Esophagus squamous epithelium (tissue), 5 donors: ENCODE measurements at regions not wholly inside any gene's neighbourhood (a gene's known extent, or its start where the extent isn't known, plus 50 kb on each side); places are given as distances from the start of the nearest gene placed in this dataset.

Experiments used
- DNase-seq: peaks from one replicate; lab custom pipeline; 2025; lab: John Stamatoyannopoulos, UW
- H3K27ac ChIP-seq, 4 donors: fragments of 200-600 bp; sonication (generic); one replicate each; pipeline ENCODE4 v1.5.1; 2016 to 2019; ENCODE audit warnings: mild to moderate bottlenecking in 1 of 4
- H3K27me3 ChIP-seq, 4 donors: fragments of 200-600 bp; sonication (generic); 1 replicate in 3 of 4; 2 replicates in 1 of 4; pipeline versions ENCODE4 v1.5.1 to v1.6.0; 2017 to 2021; ENCODE audit warnings: antibody characterized with exemption in 1 of 4
- H3K36me3 ChIP-seq, 3 donors: fragments of 200-600 bp; sonication (generic); one replicate each; pipeline ENCODE4 v1.5.1; 2016 to 2019
- H3K4me1 ChIP-seq, 3 donors: fragments of 200-600 bp; sonication (generic); one replicate each; pipeline ENCODE4 v1.5.1; 2017 to 2019
- H3K4me3 ChIP-seq, 4 donors: fragments of 200-600 bp; sonication (generic); 1 replicate in 3 of 4; 2 replicates in 1 of 4; pipeline ENCODE4 v1.5.1; 2016 to 2019; ENCODE audit warnings: mild to moderate bottlenecking in 2 of 4, moderate library complexity in 1 of 4
- H3K9me3 ChIP-seq, 3 donors: fragments of 200-600 bp; sonication (generic); one replicate each; pipeline ENCODE4 v1.5.1; 2016 to 2019
- CTCF ChIP-seq, 6 experiments: fragments of 450-650 bp in 4 of 6; fragments of 200-600 bp in 2 of 6; sonication (generic) in 2 of 6; IDR thresholded peaks; one replicate each; pipeline ENCODE4 v1.5.1; 2016 to 2019; ENCODE audit warnings: antibody characterized with exemption in 6 of 6, mild to moderate bottlenecking in 4 of 6, moderate library complexity in 4 of 6
- POLR2A ChIP-seq, 4 donors: fragments of 450-650 bp; IDR thresholded peaks; one replicate each; pipeline ENCODE4 v1.6.1; 2017; ENCODE audit warnings: antibody characterized with exemption in 4 of 4, mild to moderate bottlenecking in 4 of 4, moderate library complexity in 3 of 4
- WGBS, 2 donors: methylation state at CpG; one replicate each; pipeline ENCODE4 v1.1.5; 2018; 5-methylcytosine and 5-hydroxymethylcytosine counted together
- intact Hi-C: fragments of 100-400 bp; cut with DNase I; formaldehyde crosslinking; loops from one replicate; pipeline ENCODE4 v1.15.0; 2022
- donor health status: DM: yes; HTN: yes; CAD: no.

- H3K27me3 ChIP-seq: peaks cover 0 to 62% (median 0%) of the 10 kb centered on the region in 4 donors
These were observed 98.7 kb downstream of the CPZ start for GRCh38 chr4:8691151-8691775.

GRCh38 chr4:8690216-8691150, 97.9 kb downstream of the CPZ start:
- Histone ChIP-seq H3K9me3 (no peaks in the 10 kb centered on the region), H3K27me3 (peaks cover 0 to 60% (median 0%) of the 10 kb centered on the region in 4 donors), H3K4me3 (no peak overlapping the region), H3K4me1 (no peaks in the 10 kb centered on the region), H3K36me3 (no peaks in the 10 kb centered on the region), H3K27ac (no peak overlapping the region)
- 56 to 66% methylated on average over 11 to 21 of the region's 23 CpGs for WGBS, 2 donors
- intact Hi-C loops: no loop called here
- TF ChIP-seq POLR2A (IDR thresholded peaks at IDR 0.05) (no peak), CTCF (IDR thresholded peaks at IDR 0.05) (no peak)
- no peak for DNase-seq

More at GRCh38 chr4:8691151-8691775, 98.7 kb downstream of the CPZ start:
- Histone ChIP-seq H3K27ac (no peak overlapping the region), H3K9me3 (no peaks in the 10 kb centered on the region), H3K36me3 (no peaks in the 10 kb centered on the region), H3K4me3 (no peak overlapping the region), H3K4me1 (no peaks in the 10 kb centered on the region)
- intact Hi-C loops: no loop called here
- DNase-seq: no peak
- TF ChIP-seq POLR2A (IDR thresholded peaks at IDR 0.05): no peak
- no peak for TF ChIP-seq CTCF (IDR thresholded peaks at IDR 0.05)
- WGBS, 2 donors: 73 to 88% methylated on average over 11 to 15 of the region's 27 CpGs

- no peak overlapping the region for H3K4me3 ChIP-seq
- TF ChIP-seq POLR2A (IDR thresholded peaks at IDR 0.05) (no peak), CTCF (IDR thresholded peaks at IDR 0.05) (no peak)
- H3K27me3 ChIP-seq: peaks cover 0 to 53% (median 0%) of the 10 kb centered on the region in 4 donors
- intact Hi-C loops: loop anchor here (10.0 kb wide), 1 partner anchor 225 kb away; no protein-coding TSS in a partner anchor
- 58 to 82% methylated on average over 3 to 5 of the region's 8 CpGs for WGBS, 2 donors
- H3K27ac ChIP-seq: no peak overlapping the region
- H3K9me3 ChIP-seq: no peaks in the 10 kb centered on the region
- no peaks in the 10 kb centered on the region for H3K4me1 ChIP-seq
- H3K36me3 ChIP-seq: no peaks in the 10 kb centered on the region
- DNase-seq: no peak
These were observed 97.2 kb downstream of the CPZ start for GRCh38 chr4:8689741-8690140.

GRCh38 chr4:8688908-8689445, 96.4 kb downstream of the CPZ start:
- peaks cover 0 to 45% (median 0%) of the 10 kb centered on the region in 4 donors for H3K27me3 ChIP-seq
- TF ChIP-seq POLR2A (IDR thresholded peaks at IDR 0.05) (no peak), CTCF (IDR thresholded peaks at IDR 0.05) (no peak)
- WGBS, 2 donors: 54 to 69% methylated on average over 15 to 19 of the region's 19 CpGs
- H3K27ac ChIP-seq: no peak overlapping the region
- no peak overlapping the region for H3K4me3 ChIP-seq
- intact Hi-C loops: loop anchor here (10.0 kb wide), 1 partner anchor 226 kb away; no protein-coding TSS in a partner anchor
- no peaks in the 10 kb centered on the region for H3K36me3 ChIP-seq
- DNase-seq: no peak
- no peaks in the 10 kb centered on the region for H3K4me1 ChIP-seq
- no peaks in the 10 kb centered on the region for H3K9me3 ChIP-seq
